ENCODE measurements at regions not wholly inside any gene's neighbourhood (a gene's known extent, or its start where the extent isn't known, plus 50 kb on each side); places are given as distances from the start of the nearest gene placed in this dataset.

DNA sequence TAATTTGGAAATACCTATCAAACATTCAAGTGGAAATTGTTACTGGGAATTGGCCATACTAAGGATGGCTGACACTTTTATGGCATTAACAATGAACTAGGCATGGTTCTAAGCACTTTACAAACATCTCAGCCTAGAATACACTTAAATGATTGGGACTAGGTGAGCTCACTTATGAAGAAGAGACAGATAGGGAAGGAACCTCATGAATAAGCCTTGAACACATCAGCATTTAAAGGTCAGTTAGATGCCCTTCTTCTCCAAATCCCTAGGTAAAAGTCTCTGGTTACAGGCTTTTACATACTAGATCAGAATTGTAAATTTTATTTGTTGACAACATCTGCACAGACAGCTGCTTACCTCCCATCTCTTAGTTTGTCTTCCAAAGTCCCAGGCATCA is 488.6 kb downstream of the RMST start:
- Histone ChIP-seq H3K4me3 (ENCODE audit: insufficient read depth, low read depth, low read length, poor library complexity, severe bottlenecking) (no peak overlapping the region), H3K9me3 (ENCODE audit: control insufficient read depth, low read length) (no peaks in the 10 kb centered on the region), H3K27ac (ENCODE audit: insufficient read depth, low read length, poor library complexity, severe bottlenecking) (no peak overlapping the region), H3K4me1 (ENCODE audit: control insufficient read depth, insufficient read depth, low read length, poor library complexity, severe bottlenecking) (no peaks in the 10 kb centered on the region), H3K36me3 (ENCODE audit: control insufficient read depth, insufficient read depth, low read length) (no peaks in the 10 kb centered on the region), H3K27me3 (replicated peaks; ENCODE audit: control insufficient read depth, insufficient read depth, low read length, poor library complexity, severe bottlenecking) (no peaks in the 10 kb centered on the region)
- DNase-seq: no peak

DNA sequence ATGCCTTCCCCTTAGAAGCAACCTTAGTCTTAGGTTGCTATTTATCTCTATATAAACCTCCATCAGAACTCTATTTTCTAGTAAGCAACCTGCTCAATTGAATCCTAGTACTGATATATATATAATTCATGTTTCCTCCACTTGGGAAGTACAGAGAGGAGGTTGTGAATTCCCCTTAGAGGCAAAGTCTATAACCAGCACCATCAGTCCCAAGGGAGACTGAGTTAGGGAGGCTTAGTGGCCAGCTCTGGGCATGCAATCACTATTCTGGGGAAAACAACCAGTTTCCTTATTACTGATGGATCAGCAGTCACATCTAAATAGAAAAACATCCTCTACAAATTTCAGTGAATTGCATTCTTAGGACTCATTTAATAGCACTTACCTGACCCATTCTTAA is 489.1 kb downstream of the RMST start:
- no peaks in the 10 kb centered on the region for H3K27me3 ChIP-seq (replicated peaks; ENCODE audit: control insufficient read depth, insufficient read depth, low read length, poor library complexity, severe bottlenecking)
- no peaks in the 10 kb centered on the region for H3K4me1 ChIP-seq (ENCODE audit: control insufficient read depth, insufficient read depth, low read length, poor library complexity, severe bottlenecking)
- H3K27ac ChIP-seq (ENCODE audit: insufficient read depth, low read length, poor library complexity, severe bottlenecking): no peak overlapping the region
- H3K4me3 ChIP-seq (ENCODE audit: insufficient read depth, low read depth, low read length, poor library complexity, severe bottlenecking): no peak overlapping the region
- H3K9me3 ChIP-seq (ENCODE audit: control insufficient read depth, low read length): no peaks in the 10 kb centered on the region
- no peaks in the 10 kb centered on the region for H3K36me3 ChIP-seq (ENCODE audit: control insufficient read depth, insufficient read depth, low read length)
- no peak for DNase-seq

- Histone ChIP-seq H3K4me1 (ENCODE audit: control insufficient read depth, insufficient read depth, low read length, poor library complexity, severe bottlenecking) (no peaks in the 10 kb centered on the region), H3K27me3 (replicated peaks; ENCODE audit: control insufficient read depth, insufficient read depth, low read length, poor library complexity, severe bottlenecking) (no peaks in the 10 kb centered on the region), H3K4me3 (ENCODE audit: insufficient read depth, low read depth, low read length, poor library complexity, severe bottlenecking) (no peak overlapping the region), H3K36me3 (ENCODE audit: control insufficient read depth, insufficient read depth, low read length) (no peaks in the 10 kb centered on the region), H3K27ac (ENCODE audit: insufficient read depth, low read length, poor library complexity, severe bottlenecking) (no peak overlapping the region), H3K9me3 (ENCODE audit: control insufficient read depth, low read length) (no peaks in the 10 kb centered on the region)
- no peak for DNase-seq
These were observed 494.5 kb downstream of the RMST start for GRCh38 chr12:97957109-97957508.

GRCh38 chr12:97960225-97960624 is 497.6 kb downstream of the RMST start:
- no peaks in the 10 kb centered on the region for H3K4me1 ChIP-seq (ENCODE audit: control insufficient read depth, insufficient read depth, low read length, poor library complexity, severe bottlenecking)
- H3K36me3 ChIP-seq (ENCODE audit: control insufficient read depth, insufficient read depth, low read length): no peaks in the 10 kb centered on the region
- DNase-seq: no peak
- H3K27me3 ChIP-seq (replicated peaks; ENCODE audit: control insufficient read depth, insufficient read depth, low read length, poor library complexity, severe bottlenecking): no peaks in the 10 kb centered on the region
- no peak overlapping the region for H3K4me3 ChIP-seq (ENCODE audit: insufficient read depth, low read depth, low read length, poor library complexity, severe bottlenecking)
- H3K27ac ChIP-seq (ENCODE audit: insufficient read depth, low read length, poor library complexity, severe bottlenecking): no peak overlapping the region
- H3K9me3 ChIP-seq (ENCODE audit: control insufficient read depth, low read length): no peaks in the 10 kb centered on the region

DNA sequence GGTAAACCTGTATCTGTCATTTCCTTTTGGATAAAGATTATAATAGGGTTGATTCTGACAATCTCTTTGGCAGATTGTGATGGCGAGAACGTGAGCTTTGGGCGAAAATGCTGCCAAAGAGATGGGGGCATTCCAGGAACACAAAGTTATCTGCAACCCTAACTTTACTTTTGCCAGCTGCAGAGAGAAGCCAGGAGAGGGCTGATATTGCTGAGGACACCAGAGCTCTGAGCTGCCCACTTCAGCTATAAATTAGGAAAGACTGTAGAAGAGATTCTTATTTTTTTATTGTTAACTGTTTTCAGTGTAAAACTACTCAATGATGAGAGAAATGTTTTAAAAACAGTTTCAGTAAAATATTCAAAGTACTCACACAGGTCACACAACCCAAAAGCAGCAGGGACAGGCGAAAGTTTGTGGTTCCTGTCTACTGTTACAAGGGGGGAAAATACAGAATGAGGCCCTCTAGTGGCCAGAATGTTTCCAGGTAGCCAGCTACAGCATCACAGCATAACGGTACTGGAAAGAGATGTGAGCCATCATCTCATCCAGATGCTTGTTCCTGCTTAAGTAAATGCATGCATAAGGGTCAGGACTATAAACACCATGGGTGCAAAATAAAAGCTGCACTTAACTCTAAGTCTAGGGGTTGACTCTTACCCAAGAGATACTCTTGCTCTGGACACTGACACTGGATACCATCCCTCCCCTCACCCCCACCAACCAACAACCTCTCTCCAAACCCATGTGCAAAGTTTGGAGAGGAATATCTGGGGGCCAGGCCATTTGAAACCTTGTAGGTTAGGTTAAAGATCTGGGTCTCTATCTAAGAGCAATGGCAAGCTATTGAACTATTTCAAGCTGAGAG is 498.4 kb downstream of the RMST start:
- H3K4me1 ChIP-seq (ENCODE audit: control insufficient read depth, insufficient read depth, low read length, poor library complexity, severe bottlenecking): no peaks in the 10 kb centered on the region
- no peaks in the 10 kb centered on the region for H3K36me3 ChIP-seq (ENCODE audit: control insufficient read depth, insufficient read depth, low read length)
- no peak for DNase-seq
- no peak overlapping the region for H3K4me3 ChIP-seq (ENCODE audit: insufficient read depth, low read depth, low read length, poor library complexity, severe bottlenecking)
- no peaks in the 10 kb centered on the region for H3K27me3 ChIP-seq (replicated peaks; ENCODE audit: control insufficient read depth, insufficient read depth, low read length, poor library complexity, severe bottlenecking)
- no peak overlapping the region for H3K27ac ChIP-seq (ENCODE audit: insufficient read depth, low read length, poor library complexity, severe bottlenecking)
- no peaks in the 10 kb centered on the region for H3K9me3 ChIP-seq (ENCODE audit: control insufficient read depth, low read length)

GRCh38 chr12:97967831-97968230 is 505.2 kb downstream of the RMST start:
- no peak overlapping the region for H3K27ac ChIP-seq (ENCODE audit: insufficient read depth, low read length, poor library complexity, severe bottlenecking)
- H3K4me1 ChIP-seq (ENCODE audit: control insufficient read depth, insufficient read depth, low read length, poor library complexity, severe bottlenecking): no peaks in the 10 kb centered on the region
- no peaks in the 10 kb centered on the region for H3K36me3 ChIP-seq (ENCODE audit: control insufficient read depth, insufficient read depth, low read length)
- no peak overlapping the region for H3K4me3 ChIP-seq (ENCODE audit: insufficient read depth, low read depth, low read length, poor library complexity, severe bottlenecking)
- H3K27me3 ChIP-seq (replicated peaks; ENCODE audit: control insufficient read depth, insufficient read depth, low read length, poor library complexity, severe bottlenecking): no peaks in the 10 kb centered on the region
- no peak for DNase-seq
- no peaks in the 10 kb centered on the region for H3K9me3 ChIP-seq (ENCODE audit: control insufficient read depth, low read length)

DNA sequence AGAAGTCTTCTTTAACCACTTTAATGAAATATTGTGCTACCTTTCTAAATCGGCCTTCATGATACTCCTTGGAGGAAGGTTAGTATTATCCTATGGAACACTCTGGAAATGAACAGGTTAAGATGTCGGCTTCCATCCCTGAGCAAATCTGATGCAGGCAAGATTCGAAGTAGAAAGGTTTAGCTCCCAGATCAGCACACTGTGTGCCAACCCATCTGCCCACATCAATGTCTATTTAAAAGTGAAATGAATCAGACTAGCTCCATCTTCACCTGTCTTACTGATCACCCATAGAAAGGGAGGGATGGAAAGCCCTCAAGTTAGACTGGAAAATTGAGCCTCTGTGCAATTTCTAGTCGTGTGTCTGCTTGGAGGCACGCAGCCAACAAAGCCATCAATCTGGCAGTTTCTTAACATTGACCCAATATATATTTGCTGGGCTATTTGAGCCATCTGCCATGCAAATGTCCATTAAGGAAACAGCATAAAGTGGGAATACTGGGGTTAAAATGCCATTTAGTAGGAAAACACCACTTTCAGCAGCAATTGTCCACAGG is 506.1 kb downstream of the RMST start:
- H3K27me3 ChIP-seq (replicated peaks; ENCODE audit: control insufficient read depth, insufficient read depth, low read length, poor library complexity, severe bottlenecking): no peaks in the 10 kb centered on the region
- no peak overlapping the region for H3K4me3 ChIP-seq (ENCODE audit: insufficient read depth, low read depth, low read length, poor library complexity, severe bottlenecking)
- no peaks in the 10 kb centered on the region for H3K36me3 ChIP-seq (ENCODE audit: control insufficient read depth, insufficient read depth, low read length)
- DNase-seq: no peak
- H3K9me3 ChIP-seq (ENCODE audit: control insufficient read depth, low read length): no peaks in the 10 kb centered on the region
- H3K27ac ChIP-seq (ENCODE audit: insufficient read depth, low read length, poor library complexity, severe bottlenecking): no peak overlapping the region
- no peaks in the 10 kb centered on the region for H3K4me1 ChIP-seq (ENCODE audit: control insufficient read depth, insufficient read depth, low read length, poor library complexity, severe bottlenecking)

GRCh38 chr12:97977870-97978405 is 515.3 kb downstream of the RMST start:
- Histone ChIP-seq H3K27me3 (replicated peaks; ENCODE audit: control insufficient read depth, insufficient read depth, low read length, poor library complexity, severe bottlenecking) (no peaks in the 10 kb centered on the region), H3K4me1 (ENCODE audit: control insufficient read depth, insufficient read depth, low read length, poor library complexity, severe bottlenecking) (no peaks in the 10 kb centered on the region), H3K4me3 (ENCODE audit: insufficient read depth, low read depth, low read length, poor library complexity, severe bottlenecking) (no peak overlapping the region), H3K27ac (ENCODE audit: insufficient read depth, low read length, poor library complexity, severe bottlenecking) (no peak overlapping the region), H3K36me3 (ENCODE audit: control insufficient read depth, insufficient read depth, low read length) (no peaks in the 10 kb centered on the region), H3K9me3 (ENCODE audit: control insufficient read depth, low read length) (no peaks in the 10 kb centered on the region)
- no peak for DNase-seq

DNA sequence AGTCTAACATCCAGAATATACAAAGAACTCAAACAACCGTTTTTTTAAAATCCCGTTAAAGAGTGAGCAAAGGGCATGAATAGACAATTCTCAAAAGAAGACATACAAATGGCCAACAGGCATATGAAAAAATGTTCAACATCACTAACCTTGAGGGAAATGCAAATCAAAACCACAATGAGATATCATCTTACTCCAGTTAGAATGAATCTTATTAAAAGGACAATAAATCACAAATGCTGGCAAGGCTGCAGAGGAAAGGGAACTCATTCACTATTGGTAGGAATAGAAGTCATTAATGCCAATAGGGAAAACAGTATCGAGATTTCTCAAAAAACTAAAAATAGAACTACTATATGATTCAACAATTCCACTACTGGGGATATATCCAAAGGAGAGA is 520.1 kb downstream of the RMST start:
- DNase-seq: no peak
- H3K27me3 ChIP-seq (replicated peaks; ENCODE audit: control insufficient read depth, insufficient read depth, low read length, poor library complexity, severe bottlenecking): no peaks in the 10 kb centered on the region

GRCh38 chr12:97983796-97984195 is 521.2 kb downstream of the RMST start:
- DNase-seq: no peak
- no peak overlapping the region for H3K4me3 ChIP-seq (ENCODE audit: insufficient read depth, low read depth, low read length, poor library complexity, severe bottlenecking)
- no peaks in the 10 kb centered on the region for H3K27me3 ChIP-seq (replicated peaks; ENCODE audit: control insufficient read depth, insufficient read depth, low read length, poor library complexity, severe bottlenecking)
- H3K36me3 ChIP-seq (ENCODE audit: control insufficient read depth, insufficient read depth, low read length): no peaks in the 10 kb centered on the region
- H3K9me3 ChIP-seq (ENCODE audit: control insufficient read depth, low read length): no peaks in the 10 kb centered on the region
- H3K27ac ChIP-seq (ENCODE audit: insufficient read depth, low read length, poor library complexity, severe bottlenecking): no peak overlapping the region
- no peaks in the 10 kb centered on the region for H3K4me1 ChIP-seq (ENCODE audit: control insufficient read depth, insufficient read depth, low read length, poor library complexity, severe bottlenecking)

More for the DNA sequence above, 520.1 kb downstream of the RMST start:
- no peaks in the 10 kb centered on the region for H3K4me1 ChIP-seq (ENCODE audit: control insufficient read depth, insufficient read depth, low read length, poor library complexity, severe bottlenecking)
- no peaks in the 10 kb centered on the region for H3K36me3 ChIP-seq (ENCODE audit: control insufficient read depth, insufficient read depth, low read length)
- H3K27ac ChIP-seq (ENCODE audit: insufficient read depth, low read length, poor library complexity, severe bottlenecking): no peak overlapping the region
- H3K9me3 ChIP-seq (ENCODE audit: control insufficient read depth, low read length): no peaks in the 10 kb centered on the region
- H3K4me3 ChIP-seq (ENCODE audit: insufficient read depth, low read depth, low read length, poor library complexity, severe bottlenecking): no peak overlapping the region

All from effector memory CD4-positive, alpha-beta T cell (primary cell).